HG03095 (cell line): ENCODE measurements at regions not wholly inside any gene's neighbourhood (a gene's known extent, or its start where the extent isn't known, plus 50 kb on each side); places are given as distances from the start of the nearest gene placed in this dataset.
"Not testable (repeated sequence)": the region's sequence is repeated elsewhere in the genome, so short reads cannot be mapped to it uniquely, and the experiment has no call there.

Source experiments
- ATAC-seq: cut with Tn5 transposase; IDR thresholded peaks from one replicate; pipeline ENCODE4 v1.9.1; 2021; ENCODE audit warnings: moderate library complexity; ENCODE audit not compliant: unreplicated experiment

DNA sequence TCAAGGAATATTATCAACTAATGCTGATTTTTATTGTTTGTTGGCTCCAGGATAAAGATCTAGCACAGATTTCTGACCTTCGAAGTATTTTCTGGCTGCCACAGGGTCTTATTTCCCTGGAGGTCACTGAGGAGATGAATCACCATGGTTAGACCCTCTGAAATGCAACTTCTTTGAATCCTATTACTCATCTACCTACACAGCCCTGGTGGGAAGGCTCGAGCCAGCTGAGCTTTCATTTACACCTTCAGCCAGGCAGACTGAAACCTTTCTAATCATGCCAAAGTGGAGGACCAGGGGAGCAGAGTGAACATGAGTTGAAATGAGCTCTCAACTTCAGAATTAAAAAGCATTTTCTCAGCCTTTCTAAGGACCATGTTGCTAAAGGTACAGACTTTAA is 130.5 kb downstream of the SMIM20 start:
- no peak for ATAC-seq

DNA sequence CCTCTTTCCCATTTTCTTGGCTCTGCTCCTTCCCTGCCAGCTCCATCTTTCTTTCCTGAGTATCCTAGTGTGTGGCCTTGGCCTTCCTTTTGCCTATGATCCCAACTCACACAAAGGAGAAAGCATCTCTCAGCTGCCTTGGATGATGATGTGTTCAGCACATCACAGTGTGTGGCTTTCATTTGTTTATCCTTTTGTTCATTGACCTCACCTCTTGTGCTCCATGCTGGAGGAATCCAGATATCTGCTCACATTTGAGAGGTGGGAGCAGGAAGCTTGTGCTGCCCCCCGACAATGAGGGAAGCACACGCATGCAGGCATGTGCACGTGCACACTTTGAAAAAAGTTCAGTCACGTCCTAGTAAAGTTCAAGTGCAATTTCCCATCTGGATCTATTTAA is 131.0 kb downstream of the SMIM20 start:
- ATAC-seq, result no peak

DNA sequence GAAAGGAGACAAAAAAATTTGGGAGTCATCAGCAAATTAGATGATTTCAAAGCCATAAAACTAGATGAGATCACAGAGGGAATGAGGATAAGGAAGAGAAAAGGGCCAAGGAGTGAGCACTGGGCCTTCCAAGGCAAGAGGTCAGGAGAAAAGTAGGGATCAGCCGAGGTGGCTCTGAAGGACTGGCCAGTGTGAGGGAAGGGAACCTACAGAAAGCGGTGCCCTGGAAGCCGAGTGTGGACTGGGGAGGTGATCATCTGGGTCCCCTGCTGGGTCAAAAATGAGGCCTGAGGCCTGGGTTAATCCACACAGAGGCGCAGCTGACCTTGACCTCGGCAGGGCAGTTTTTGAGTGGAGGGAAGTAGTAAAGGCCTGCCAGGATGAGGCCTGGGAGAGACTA is 133.8 kb downstream of the SMIM20 start:
- ATAC-seq, result no peak

DNA sequence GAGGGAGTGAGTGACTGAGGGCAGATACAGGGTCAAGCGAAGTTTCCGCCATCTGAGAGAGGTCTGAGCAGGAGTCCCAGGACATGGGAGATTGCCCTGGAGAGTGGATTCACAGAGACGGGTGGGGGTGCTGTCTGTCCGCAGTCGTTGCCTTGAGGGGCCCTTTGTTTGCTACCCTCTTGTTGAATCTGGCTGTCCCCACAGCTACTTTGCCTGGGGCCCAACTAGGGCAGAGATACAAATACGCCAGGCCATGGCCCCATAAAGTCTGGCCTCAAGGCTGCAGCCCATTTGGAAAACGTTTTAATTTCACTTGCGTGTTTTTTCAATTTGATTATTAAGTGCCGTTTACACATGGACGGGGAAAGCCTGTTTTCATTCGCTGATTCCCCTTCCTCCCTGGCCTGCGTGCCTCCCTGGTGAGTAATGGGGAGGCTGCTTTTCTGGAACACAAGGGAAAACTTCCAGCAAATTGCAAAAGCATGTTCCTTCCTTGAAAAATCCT is 134.4 kb downstream of the SMIM20 start:
- ATAC-seq, result no peak

DNA sequence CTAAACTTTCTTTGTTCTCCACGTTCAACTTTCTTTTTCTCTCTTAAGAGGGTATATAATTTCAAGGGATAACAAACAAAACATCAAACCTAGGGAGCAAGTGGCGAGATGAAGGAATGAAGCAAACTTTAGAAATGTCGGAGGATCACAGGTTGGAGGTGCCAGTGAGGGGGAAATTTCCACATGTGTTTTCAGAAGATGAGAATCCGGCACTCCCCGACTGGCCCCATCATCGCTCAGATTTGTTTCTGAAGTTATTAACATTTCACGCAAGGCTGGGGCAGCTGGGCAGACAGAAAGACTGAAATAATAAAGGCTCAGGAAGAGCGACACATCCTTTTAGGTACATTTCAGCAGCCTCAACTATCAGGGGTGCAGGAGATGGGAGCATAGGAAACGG is 134.9 kb downstream of the SMIM20 start:
- ATAC-seq, result no peak

DNA sequence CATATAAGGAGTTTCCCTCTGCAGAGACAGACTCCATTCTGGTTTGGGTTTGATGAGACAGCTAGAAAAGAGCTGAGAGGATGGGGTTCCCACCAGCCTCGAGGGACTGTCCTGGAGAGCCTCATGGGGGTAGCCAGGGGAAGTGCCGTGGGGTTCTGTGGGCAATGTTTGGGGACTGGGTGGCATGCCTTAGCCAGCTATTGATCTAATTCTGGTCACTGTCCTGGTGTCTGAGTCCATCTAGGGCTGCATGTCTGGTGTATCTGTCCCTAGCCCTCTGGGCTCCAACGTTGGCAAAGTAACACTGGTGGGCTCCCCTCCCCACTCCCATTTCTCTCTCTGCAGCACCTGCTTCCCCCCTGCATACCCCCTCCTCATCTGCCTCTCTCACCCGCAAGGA is 135.4 kb downstream of the SMIM20 start:
- no peak for ATAC-seq

DNA sequence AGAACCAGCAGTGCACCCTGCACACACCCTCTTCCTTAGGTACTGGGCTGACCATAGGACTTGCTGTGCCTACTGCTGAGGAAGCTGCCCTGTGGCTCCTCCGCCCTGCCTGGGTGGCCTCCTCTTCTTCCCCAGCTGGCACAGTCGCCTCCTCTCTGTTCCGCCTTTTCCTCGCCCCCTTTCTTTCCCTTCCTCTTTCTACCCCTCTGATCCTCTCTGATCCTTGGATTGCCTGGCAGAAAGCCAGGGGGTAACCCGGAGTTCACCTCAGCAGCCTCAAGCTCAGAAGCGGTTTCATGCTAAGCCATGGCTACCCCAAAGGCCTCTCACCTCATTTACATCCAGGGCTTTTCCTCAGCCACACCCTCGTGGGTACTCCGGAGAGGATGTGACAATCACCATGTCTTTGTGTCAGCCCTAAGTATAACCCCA is 136.2 kb downstream of the SMIM20 start:
- ATAC-seq, result no peak

DNA sequence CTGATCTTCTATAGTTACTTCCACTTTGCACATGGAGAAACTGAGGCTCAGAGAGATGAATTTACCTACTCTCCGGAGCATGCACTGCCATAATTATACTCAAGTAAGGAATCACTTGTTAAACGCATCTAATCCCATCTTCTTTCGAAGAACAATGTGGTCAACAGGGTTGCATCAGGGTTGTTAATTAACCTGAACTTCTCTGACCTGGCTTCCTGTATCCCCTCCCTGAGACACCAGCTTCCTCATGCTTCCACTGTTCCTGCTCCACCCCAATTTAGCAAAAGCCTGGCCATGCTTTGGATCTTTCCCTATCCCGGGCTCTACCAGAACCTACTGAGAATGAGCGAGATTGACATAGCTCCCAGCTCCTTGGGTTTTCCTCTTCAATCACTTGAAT is 136.7 kb downstream of the SMIM20 start:
- no peak for ATAC-seq

DNA sequence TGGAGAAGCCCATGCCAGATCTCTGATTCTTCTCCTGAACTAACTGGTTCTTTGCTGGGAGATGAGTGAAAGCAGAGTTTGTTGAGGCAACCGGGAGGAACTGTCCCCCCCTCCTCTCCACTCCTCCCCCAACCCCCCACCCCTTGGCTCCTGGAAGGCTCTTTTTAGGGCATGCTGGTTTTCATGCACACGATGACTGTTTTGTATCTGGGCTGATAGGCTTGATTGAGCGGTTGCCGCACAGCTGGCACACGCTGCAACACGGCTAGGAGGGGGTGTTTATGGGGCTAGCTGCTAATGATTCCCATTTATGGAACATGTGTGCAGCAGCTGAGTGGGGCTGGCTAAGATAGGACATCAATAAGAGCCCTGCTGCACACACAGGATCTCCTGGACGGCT is 137.2 kb downstream of the SMIM20 start:
- ATAC-seq, result no peak

DNA sequence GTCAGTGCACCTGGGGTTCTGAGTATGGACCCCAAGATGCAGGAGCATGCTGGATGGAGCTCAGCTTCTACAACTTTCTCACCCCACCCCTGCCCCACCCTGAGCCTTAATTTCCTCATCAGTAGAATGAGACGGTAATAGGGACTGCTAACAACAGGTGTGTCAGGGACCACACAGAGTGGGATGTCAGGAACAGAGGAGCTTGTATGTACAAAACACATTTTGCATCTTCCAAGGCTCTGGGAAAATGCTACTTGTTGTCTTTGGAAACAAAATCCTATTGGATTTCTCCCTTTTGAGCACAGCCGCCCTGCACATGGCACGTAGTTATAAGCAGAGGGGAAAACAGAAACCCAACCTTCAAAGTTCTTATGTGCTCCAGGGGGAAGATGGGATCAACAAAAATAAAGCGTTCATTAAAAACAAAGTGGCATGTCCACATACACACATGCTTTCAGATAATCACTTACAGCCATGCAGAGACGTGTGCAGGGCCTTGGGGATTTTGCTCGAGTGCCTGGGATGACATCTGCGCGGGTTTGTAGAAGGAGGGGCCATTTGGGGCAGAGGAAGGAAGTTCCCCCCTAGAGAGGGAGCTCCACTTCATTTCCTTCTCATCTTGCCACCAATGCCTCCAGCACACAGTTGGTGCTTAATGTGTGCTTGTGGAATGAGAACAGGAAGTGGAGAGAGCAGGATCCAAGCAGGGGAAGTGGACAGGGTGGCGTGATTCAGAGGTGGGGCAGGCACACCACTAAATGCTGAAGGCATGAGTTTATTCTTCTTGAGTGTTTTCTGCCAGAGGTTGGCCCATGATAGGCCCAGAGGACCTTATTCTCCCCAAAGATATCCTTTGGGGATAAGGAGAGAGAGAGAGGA is 138.9 kb downstream of the SMIM20 start:
- ATAC-seq, result no peak

DNA sequence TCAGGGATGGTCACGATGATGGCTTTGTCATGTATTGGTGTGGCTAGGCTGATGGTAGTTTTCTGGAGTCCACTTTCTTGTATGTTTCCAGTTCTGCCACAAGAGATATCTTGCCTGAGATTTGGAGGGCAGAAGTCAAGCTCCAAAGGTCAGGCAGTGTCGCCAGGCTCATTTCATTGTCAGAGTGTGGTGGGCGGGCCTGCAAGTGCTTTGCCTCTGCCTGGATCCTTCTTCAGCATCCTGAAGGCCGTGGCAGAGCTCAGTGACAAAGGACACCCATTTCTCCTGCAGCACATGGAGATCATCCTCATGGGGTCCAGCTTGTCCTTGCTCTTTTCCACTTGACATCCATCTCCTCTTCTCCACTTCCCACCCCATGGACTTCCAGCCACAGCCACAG is 139.7 kb downstream of the SMIM20 start:
- ATAC-seq, result no peak

DNA sequence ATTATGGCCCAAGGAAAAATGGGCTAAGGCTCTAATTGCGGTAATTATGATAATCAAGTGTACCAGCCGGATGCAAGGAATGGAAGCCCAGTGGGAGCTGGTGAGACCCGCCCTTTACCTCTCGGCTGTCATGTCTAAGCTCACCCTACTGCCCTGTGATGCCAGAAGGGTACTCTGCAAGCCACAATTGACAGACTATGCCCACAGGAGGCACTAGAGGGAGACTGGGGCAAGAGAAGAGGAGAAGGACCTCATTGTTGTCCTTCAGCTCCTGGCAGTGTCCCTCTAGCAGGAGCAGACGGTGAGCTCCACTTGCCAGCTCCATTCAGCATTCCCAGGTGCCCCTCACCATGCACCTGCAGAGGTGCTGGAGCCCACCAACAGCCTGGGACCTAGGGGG is 141.8 kb downstream of the SMIM20 start:
- no peak for ATAC-seq

DNA sequence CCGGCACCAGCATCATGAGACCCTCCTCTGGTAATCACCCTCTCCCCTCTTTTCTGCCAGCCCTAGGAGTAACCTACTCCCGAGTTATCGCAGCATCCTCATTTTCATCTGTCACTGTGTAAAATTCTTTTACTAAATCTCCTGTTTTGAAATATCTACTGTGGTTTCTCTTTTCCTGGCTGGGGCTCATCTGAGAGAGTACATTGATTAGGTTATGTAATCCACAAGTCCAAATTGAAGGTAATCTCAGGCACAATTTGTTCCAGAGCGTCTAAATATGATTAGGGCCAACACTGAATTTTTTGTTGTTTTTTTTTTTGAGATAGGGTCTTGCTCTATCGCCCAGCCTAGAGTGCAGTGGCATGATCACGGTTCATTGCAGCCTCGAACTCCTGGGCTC is 142.4 kb downstream of the SMIM20 start:
- ATAC-seq, result no peak

DNA sequence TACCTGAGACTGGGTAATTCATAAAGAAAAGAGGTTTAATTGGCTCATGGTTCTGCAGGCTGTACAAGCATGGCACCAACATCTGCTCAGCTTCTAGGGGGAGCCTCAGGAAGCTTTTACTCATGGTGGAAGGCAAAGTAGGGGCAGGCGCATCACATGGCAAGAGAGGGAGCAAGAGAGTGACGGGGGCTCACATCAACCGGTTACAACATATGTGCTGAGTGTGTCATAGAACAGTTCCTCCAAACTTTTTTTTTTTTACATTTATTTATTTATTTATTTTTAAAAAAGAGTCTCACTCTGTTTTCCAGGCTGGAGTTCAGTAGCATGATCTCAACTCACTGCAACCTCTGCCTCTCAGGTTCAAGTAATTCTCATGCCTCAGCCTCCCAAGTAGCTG is 143.8 kb downstream of the SMIM20 start:
- not testable (repeated sequence) for ATAC-seq

DNA sequence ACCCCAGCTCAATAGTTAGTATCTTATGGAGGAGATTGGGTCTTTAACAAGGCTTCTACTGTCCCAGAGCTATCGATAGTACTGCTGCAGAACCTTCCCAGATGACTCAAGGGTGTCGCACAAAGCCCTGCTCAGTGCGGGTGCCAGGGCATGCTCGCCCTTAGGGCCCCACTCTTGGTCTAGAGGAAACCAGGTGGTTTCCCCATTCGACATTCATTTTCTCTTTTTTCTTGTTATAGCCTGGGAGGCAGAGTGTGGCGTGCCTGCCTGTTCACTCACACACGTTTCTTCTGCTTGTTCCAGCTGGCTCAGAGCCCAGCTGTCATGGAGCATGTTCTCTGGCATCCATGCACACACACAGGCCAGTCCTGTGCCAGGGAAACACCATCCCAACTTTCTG is 144.5 kb downstream of the SMIM20 start:
- ATAC-seq, result peak; percentile 65

DNA sequence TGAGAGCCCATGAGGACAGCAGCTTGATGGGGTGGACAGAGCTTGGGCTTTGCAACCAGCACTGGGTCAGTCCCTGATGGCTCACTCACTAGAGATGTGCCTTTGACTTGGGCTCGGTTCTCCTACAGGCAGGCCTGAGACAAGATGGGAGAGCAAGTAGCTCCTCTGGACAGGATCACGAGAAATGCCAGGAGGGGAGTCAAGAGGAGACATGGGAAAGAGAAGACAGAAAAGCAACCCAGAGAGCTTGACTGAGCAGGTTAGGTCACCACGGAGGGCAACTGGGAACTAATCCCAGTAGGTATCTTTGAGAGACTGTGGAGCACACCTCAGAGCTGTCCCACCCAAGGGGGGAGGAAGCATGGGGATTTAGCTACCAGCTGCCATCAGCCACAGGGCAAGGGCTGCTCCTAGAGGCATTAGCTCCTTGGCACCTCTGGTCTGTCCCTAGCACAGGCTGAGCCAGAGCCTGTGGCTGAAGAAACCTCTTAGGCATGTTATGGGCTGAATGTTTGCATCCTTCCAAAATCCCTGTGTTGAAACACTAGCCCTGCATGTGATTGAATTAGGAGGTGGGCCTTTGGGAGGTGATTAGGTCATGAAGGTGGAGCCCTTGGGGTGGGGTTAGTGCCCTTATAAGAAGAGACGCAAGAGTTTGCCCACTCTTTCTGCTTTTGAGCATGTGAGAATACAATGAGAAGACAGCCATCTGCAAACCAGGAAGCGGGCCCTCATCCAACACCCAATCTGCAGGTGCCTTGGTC is 145.6 kb downstream of the SMIM20 start:
- ATAC-seq, result no peak

DNA sequence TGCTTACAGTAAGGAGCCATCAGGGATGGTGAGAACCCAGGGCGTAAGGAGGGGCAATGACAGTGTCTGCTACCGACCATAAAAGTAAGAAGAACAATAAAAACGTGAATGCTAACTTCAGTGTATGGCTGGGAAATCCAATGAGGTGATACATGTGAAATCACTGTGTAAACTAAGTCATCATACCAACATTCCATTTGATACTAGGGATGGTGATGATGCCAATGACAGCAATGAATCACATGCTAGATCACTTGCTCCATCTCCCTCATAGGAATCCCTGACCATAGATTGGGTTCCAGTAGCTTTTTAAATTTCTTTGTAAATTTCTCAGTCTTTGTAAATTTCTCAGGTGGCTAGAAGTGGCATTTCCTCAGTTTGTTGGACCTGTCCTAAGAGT is 146.3 kb downstream of the SMIM20 start:
- ATAC-seq, result no peak

DNA sequence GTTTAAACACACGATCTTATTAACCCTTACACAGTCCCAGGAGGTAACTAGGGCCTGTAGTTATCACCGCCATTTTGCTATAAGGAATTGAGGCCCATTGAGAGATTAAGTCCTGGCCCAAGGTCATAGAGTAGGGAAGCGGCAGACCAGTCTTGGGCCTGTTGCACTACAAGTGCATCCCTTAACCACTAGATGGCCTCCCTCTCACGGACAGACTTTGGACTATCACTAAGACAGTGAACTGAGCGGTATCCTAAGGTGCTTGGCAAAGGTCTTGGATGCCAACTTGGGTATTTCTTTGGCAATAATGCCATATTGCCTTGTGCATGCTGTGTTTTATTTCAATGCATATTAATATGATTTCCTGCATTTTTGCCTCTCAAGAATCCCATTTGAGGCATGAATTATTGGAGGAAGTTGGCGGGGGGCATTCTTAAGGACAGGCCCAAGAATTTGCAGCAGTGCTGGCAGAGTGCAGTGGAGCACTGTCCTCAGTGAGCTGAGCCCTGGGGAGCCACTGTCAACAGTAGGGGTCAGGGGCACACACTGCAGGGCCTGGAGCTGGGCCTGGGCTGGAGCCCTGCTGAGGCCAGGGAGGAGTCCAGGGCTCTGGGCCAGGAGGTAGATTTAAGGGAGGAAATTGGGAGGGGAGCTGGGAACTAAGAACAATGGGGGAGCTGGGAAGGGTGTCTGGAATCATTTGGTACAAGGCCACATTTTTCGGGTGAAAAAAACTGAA is 147.4 kb downstream of the SMIM20 start:
- no peak for ATAC-seq

DNA sequence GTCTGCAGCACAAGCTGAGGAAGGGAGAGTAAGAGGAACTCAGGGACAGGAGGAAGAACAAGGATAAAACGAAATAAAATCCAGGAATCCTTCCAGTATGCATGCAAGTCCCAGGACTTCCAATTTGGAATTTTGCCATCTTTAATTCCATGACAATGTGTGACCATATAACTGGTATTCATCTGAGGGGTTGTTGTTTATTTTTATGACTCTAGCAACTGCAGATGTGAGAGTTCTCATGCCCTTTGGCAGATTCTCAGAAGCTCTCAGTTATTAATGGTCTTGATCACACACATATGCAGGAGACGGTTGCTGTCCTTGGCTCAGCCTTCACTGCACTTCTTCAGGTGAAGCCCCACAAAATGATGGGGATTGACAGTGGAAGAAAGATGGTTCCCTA is 148.2 kb downstream of the SMIM20 start:
- ATAC-seq, result no peak

DNA sequence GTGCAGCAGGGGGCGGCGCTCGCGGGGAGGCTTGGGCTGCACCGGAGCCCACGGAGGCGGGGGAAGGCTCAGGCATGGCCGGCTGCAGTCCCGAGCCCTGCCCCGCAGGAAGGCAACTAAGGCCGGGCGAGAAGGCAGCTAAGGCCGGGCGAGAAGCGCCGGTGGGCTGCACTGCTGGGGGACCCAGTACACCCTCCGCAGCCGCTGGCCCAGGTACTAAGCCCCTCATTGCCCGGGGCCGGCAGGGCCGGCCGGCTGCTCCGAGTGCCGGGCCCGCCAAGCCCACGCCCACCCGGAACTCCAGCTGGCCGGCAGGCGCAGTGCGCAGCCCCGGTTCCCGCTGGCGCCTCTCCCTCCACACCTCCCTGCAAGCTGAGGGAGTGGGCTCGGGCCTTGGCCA is 150.0 kb downstream of the SMIM20 start:
- ATAC-seq, result not testable (repeated sequence)

DNA sequence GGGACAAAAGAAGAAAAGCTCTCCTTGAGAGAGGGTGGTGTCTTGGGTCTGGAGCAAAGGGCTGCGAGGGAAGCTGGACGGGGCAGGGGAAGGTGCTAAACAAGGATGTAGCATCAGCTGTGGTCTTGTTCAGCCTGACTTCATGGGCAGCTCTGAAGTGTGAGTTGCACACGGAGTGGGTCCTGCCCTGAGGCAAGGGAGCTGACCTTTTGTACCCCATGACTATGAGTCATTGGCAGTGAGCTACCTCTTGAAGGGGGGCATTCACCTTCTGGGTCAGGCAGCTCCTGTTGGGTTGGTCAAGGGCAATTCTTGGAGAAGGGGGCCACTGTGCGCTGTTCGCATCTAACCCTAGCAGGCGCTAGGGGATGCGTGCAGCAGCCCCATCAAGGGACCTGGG is 151.8 kb downstream of the SMIM20 start:
- no peak for ATAC-seq
